ENCODE measurements at regions not wholly inside any gene's neighbourhood (a gene's known extent, or its start where the extent isn't known, plus 50 kb on each side); places are given as distances from the start of the nearest gene placed in this dataset.

DNA sequence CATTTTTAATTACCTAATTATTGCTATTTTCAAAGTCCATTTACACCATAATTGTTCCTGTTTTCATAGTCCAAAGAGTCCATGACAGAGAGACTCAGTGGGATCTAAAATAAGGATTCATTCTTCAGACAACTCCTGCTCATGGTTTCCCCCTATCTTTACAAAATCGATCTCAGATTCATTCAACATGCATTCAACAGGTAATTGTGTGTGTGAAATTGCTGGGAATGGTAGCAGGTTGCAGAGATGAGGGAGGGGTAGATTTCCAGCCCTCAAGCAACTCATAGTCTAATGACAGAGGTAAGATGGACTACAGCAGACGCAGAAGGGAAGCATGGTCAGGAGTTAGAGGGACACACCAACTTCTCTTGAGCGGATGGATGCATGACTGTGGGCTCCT, 138.1 kb downstream of the TSHZ3 start:
- H3K27ac Mint-ChIP-seq = no peak overlapping the region
- Histone ChIP-seq H2BK12ac (ENCODE audit: insufficient read length, low read depth, low read length) (no peak overlapping the region), H2BK20ac (ENCODE audit: low read depth, low read length, poor library complexity, severe bottlenecking) (no peak overlapping the region), H4K20me1 (ENCODE audit: control insufficient read depth, insufficient read depth, insufficient read length) (no peaks in the 10 kb centered on the region), H4K5ac (ENCODE audit: insufficient read length, low read depth, low read length) (no peak overlapping the region), H2BK120ac (ENCODE audit: low read depth, low read length, poor library complexity, severe bottlenecking) (no peak overlapping the region), H4K8ac (replicated peaks; ENCODE audit: insufficient read length, low read depth, low read length) (no peak overlapping the region), H2AK5ac (ENCODE audit: insufficient read length, low read length) (no peak overlapping the region), H2BK5ac (ENCODE audit: insufficient read length, low read length) (no peak overlapping the region), H3K9ac (ENCODE audit: extremely low read depth, insufficient read length, low read length) (no peak overlapping the region), H3K27me3 (ENCODE audit: insufficient read depth, low read length) (no peaks in the 10 kb centered on the region), H2BK15ac (ENCODE audit: low read depth, low read length) (no peak overlapping the region), H3K18ac (ENCODE audit: insufficient read length, low read depth, low read length) (no peak overlapping the region), H3T11ph (ENCODE audit: low read length) (no peak overlapping the region), H3K4ac (ENCODE audit: low read depth, low read length) (no peak overlapping the region; the same call in 1 of the 2 replicates), H3K14ac (ENCODE audit: insufficient read depth, low read length) (no peak overlapping the region; the same call in 1 of the 2 replicates), H4K91ac (ENCODE audit: insufficient read length, low read depth, low read length) (no peak overlapping the region), H3K79me1 (ENCODE audit: insufficient read depth, low read depth, low read length, poor library complexity, severe bottlenecking) (no peaks in the 10 kb centered on the region), H3K4me2 (ENCODE audit: insufficient read depth, insufficient read length, low read length) (no peak overlapping the region), H3K23me2 (ENCODE audit: insufficient read length, low read depth, low read length, poor library complexity, severe bottlenecking) (no peaks in the 10 kb centered on the region), H3K23ac (ENCODE audit: insufficient read length, low read depth, low read length) (no peak overlapping the region), H3K9me3 (ENCODE audit: control insufficient read depth, low read depth, low read length) (no peaks in the 10 kb centered on the region), H3K79me2 (ENCODE audit: insufficient read depth, low read length) (no peaks in the 10 kb centered on the region), H3K56ac (ENCODE audit: insufficient read length, low read depth, low read length) (no peak overlapping the region), H3K4me1 (ENCODE audit: insufficient read depth, low read length) (no peaks in the 10 kb centered on the region), H3K27ac (ENCODE audit: insufficient read length, low read depth, low read length) (no peak overlapping the region), H2AFZ (ENCODE audit: low read length) (no peak overlapping the region)
- H3K27me3 Mint-ChIP-seq (ENCODE audit: low read depth) = peaks cover 5% of the 10 kb centered on the region
- no CpG with 5 or more reads among the region's 3 CpGs for WGBS (ENCODE audit: extremely low coverage, insufficient read length, low lambda C conversion rate)
- TF ChIP-seq, protein P1, sequence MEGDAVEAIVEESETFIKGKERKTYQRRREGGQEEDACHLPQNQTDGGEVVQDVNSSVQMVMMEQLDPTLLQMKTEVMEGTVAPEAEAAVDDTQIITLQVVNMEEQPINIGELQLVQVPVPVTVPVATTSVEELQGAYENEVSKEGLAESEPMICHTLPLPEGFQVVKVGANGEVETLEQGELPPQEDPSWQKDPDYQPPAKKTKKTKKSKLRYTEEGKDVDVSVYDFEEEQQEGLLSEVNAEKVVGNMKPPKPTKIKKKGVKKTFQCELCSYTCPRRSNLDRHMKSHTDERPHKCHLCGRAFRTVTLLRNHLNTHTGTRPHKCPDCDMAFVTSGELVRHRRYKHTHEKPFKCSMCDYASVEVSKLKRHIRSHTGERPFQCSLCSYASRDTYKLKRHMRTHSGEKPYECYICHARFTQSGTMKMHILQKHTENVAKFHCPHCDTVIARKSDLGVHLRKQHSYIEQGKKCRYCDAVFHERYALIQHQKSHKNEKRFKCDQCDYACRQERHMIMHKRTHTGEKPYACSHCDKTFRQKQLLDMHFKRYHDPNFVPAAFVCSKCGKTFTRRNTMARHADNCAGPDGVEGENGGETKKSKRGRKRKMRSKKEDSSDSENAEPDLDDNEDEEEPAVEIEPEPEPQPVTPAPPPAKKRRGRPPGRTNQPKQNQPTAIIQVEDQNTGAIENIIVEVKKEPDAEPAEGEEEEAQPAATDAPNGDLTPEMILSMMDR (conservative IDR thresholded peaks at IDR 0.05) = no peak
- no peak for DNase-seq
- H3K4me3 Mint-ChIP-seq = no peak overlapping the region
- peaks cover 0 to 4% of the 10 kb centered on the region in 2 experiments; a peak in 2 of 5 replicates for H3K9me3 Mint-ChIP-seq
- H3K4me1 Mint-ChIP-seq = no peaks in the 10 kb centered on the region
- H3K36me3 Mint-ChIP-seq (ENCODE audit: insufficient read depth in 1 of 3, low read depth in 3 of 3) = no peaks in the 10 kb centered on the region; a peak in 1 of 7 replicates

All from H9 (cell line).